ENCODE measurements at regions not wholly inside any gene's neighbourhood (a gene's known extent, or its start where the extent isn't known, plus 50 kb on each side); places are given as distances from the start of the nearest gene placed in this dataset.

DNA sequence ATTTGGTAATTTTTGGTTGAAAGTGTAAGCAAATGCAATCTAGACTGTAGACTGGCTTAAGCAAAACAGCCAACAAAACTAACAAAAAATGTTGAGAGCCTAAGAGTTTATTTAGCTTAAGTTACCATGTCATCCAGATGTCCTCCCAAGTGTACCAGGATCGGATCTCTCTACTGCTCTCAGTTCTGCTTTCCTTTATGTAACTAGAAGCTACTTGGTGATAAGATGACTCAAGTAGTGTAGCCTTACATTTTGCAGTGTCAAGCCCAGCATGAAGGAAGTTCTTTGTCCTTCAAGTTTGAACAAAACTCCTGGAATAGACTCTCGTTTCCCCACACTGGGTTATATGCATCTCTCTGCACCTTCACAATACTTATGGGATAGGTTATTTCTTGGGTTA, 1500.0 kb downstream of the STIM2 start:
- intact Hi-C loops (cut with DNase I) = no loop called here
- WGBS, 2 donors = 41 to 62% methylated on average over 2 of the region's 2 CpGs
- H3K36me3 ChIP-seq = no peaks in the 10 kb centered on the region

DNA sequence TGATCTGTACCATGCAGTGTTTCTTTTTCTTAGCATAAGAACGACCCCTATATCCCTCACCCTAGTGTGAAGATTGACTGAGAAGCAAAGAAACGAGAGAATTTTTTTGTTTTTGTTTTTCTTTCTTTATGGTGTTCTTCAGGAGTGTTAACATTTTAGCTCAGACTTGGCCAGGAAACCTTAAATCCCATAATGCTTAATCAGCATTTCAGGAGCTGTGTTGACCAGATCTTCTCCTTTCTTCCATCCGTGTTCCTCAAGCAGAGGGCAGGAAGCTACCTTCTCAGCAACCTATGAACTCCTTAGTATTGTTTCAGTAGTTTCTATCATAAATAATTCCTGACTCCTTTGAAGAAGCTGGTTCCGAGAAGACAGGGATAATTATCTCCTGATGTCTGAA, 1501.5 kb downstream of the STIM2 start:
- no peak for TF ChIP-seq POLR2A (IDR thresholded peaks at IDR 0.05)
- TF ChIP-seq, protein P1, sequence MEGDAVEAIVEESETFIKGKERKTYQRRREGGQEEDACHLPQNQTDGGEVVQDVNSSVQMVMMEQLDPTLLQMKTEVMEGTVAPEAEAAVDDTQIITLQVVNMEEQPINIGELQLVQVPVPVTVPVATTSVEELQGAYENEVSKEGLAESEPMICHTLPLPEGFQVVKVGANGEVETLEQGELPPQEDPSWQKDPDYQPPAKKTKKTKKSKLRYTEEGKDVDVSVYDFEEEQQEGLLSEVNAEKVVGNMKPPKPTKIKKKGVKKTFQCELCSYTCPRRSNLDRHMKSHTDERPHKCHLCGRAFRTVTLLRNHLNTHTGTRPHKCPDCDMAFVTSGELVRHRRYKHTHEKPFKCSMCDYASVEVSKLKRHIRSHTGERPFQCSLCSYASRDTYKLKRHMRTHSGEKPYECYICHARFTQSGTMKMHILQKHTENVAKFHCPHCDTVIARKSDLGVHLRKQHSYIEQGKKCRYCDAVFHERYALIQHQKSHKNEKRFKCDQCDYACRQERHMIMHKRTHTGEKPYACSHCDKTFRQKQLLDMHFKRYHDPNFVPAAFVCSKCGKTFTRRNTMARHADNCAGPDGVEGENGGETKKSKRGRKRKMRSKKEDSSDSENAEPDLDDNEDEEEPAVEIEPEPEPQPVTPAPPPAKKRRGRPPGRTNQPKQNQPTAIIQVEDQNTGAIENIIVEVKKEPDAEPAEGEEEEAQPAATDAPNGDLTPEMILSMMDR (IDR thresholded peaks at IDR 0.05) = no peak
- Histone ChIP-seq H3K4me3 (no peak overlapping the region), H3K4me1 (no peaks in the 10 kb centered on the region), H3K27me3 (no peaks in the 10 kb centered on the region), H3K27ac (no peak overlapping the region), H3K36me3 (no peaks in the 10 kb centered on the region), H3K9me3 (no peaks in the 10 kb centered on the region)
- WGBS, 2 donors = 56 to 63% methylated on average over 4 of the region's 4 CpGs
- intact Hi-C loops (cut with DNase I) = no loop called here
- no peak for DNase-seq

More for the DNA sequence above, 1500.0 kb downstream of the STIM2 start:
- H3K27ac ChIP-seq = no peak overlapping the region
- DNase-seq = no peak
- TF ChIP-seq, protein P1 (IDR thresholded peaks at IDR 0.05) = no peak
- TF ChIP-seq POLR2A (IDR thresholded peaks at IDR 0.05) = no peak
- H3K9me3 ChIP-seq = no peaks in the 10 kb centered on the region
- H3K4me3 ChIP-seq = no peak overlapping the region
- no peaks in the 10 kb centered on the region for H3K4me1 ChIP-seq
- H3K27me3 ChIP-seq = no peaks in the 10 kb centered on the region

DNA sequence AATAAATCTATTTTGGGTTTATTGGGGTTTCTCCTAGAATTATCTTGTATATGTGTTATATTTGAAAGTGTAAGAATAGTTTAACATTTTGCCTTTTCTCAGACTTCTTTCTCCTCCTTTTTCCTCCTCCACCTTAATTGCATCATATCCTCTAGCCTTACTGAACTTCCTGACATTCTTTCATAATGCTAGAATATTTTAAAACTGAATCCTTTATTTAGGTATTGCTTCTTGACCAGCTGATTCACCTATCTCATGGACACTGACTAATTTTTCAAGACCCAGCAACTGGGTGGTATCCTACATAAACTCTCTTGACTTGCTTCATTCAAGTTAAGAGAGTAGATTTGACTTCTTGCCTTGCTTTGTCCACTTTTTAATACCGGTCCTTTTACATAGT, 1508.9 kb downstream of the STIM2 start:
- Histone ChIP-seq H3K27ac (no peak overlapping the region), H3K36me3 (no peaks in the 10 kb centered on the region), H3K4me1 (no peaks in the 10 kb centered on the region), H3K4me3 (no peak overlapping the region), H3K27me3 (no peaks in the 10 kb centered on the region), H3K9me3 (no peaks in the 10 kb centered on the region)
- TF ChIP-seq POLR2A (IDR thresholded peaks at IDR 0.05) = no peak
- TF ChIP-seq, protein P1 (IDR thresholded peaks at IDR 0.05) = no peak
- intact Hi-C loops (cut with DNase I) = no loop called here
- DNase-seq = no peak
- WGBS, 2 donors = 69 to 94% methylated on average over 1 of the region's 1 CpG

DNA sequence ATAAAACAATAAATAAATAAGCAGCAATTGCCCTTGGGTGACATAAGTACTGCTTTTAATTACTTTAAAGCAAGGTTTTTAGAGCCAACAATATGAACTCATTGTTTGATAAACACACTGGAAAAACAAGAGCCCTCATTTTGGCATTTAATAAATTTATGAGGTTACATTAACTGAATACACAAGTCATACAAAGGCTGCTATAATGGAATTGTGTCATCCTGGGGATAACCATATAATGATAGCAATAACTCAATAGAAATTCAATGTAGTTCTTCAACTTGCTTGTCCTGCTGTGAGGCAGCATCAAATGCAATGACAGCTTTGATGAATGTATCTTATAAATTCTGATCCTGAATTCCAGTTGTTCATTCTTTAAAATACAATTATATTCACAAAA, 1512.5 kb downstream of the STIM2 start:
- H3K27ac ChIP-seq = no peak overlapping the region

GRCh38 chr4:28373601-28374000, 1513.0 kb downstream of the STIM2 start:
- 58 to 67% methylated on average over 1 of the region's 1 CpG for WGBS, 2 donors
- DNase-seq = no peak
- no peaks in the 10 kb centered on the region for H3K27me3 ChIP-seq

More for the DNA sequence above, 1512.5 kb downstream of the STIM2 start:
- TF ChIP-seq, protein P1 (IDR thresholded peaks at IDR 0.05) = no peak
- TF ChIP-seq POLR2A (IDR thresholded peaks at IDR 0.05) = no peak
- no peak for DNase-seq
- H3K4me3 ChIP-seq = no peak overlapping the region
- no peaks in the 10 kb centered on the region for H3K9me3 ChIP-seq
- no peaks in the 10 kb centered on the region for H3K36me3 ChIP-seq
- intact Hi-C loops (cut with DNase I) = no loop called here
- H3K27me3 ChIP-seq = no peaks in the 10 kb centered on the region
- no peaks in the 10 kb centered on the region for H3K4me1 ChIP-seq

More at GRCh38 chr4:28373601-28374000, 1513.0 kb downstream of the STIM2 start:
- no peaks in the 10 kb centered on the region for H3K4me1 ChIP-seq
- H3K27ac ChIP-seq = no peak overlapping the region
- intact Hi-C loops (cut with DNase I) = no loop called here
- no peak for TF ChIP-seq POLR2A (IDR thresholded peaks at IDR 0.05)
- TF ChIP-seq, protein P1 (IDR thresholded peaks at IDR 0.05) = no peak
- no peaks in the 10 kb centered on the region for H3K9me3 ChIP-seq
- H3K36me3 ChIP-seq = no peaks in the 10 kb centered on the region
- no peak overlapping the region for H3K4me3 ChIP-seq
